PC-9 (cell line): ENCODE measurements at regions not wholly inside any gene's neighbourhood (a gene's known extent, or its start where the extent isn't known, plus 50 kb on each side); places are given as distances from the start of the nearest gene placed in this dataset.

ENCODE experiments used
- CTCF ChIP-seq: fragments of 200-600 bp; sonication (generic); conservative IDR thresholded peaks from 2 replicates; pipeline ENCODE4 v1.6.1; 2017; ENCODE audit warnings: mixed run types, antibody characterized with exemption, mild to moderate bottlenecking, moderate library complexity
- EZH2 ChIP-seq: fragments of 200-600 bp; sonication (generic); IDR thresholded peaks from 2 replicates; pipeline ENCODE4 v1.8.0; 2017; ENCODE audit warnings: antibody characterized with exemption, low read depth

GRCh38 chr2:156151351-156151750 is 181.2 kb downstream of the NR4A2 start:
- no peak for TF ChIP-seq CTCF
- TF ChIP-seq EZH2: no peak
